Activated CD8-positive, alpha-beta memory T cell treated with anti-CD3 and anti-CD28 coated beads for 36 hours (primary cell): ENCODE measurements at regions not wholly inside any gene's neighbourhood (a gene's known extent, or its start where the extent isn't known, plus 50 kb on each side); places are given as distances from the start of the nearest gene placed in this dataset.
"Not testable (repeated sequence)": the region's sequence is repeated elsewhere in the genome, so short reads cannot be mapped to it uniquely, and the experiment has no call there.

Experiments
- CTCF ChIA-PET: fragments of 350-600 bp; sonication (Branson Sonifier 250); formaldehyde crosslinking; loops from one replicate; lab custom pipeline; 2021; ENCODE audit warnings: antibody characterized with exemption; lab: Charles Lee
- POLR2A ChIA-PET: fragments of 350-600 bp; sonication (Branson Sonifier 250); formaldehyde crosslinking; loops from one replicate; lab custom pipeline; 2021; ENCODE audit warnings: antibody characterized with exemption; lab: Charles Lee

- POLR2A ChIA-PET: no interaction called here
- CTCF ChIA-PET: no interaction called here
Observed at GRCh38 chr3:106065831-106066230, 197.0 kb upstream of the CBLB start.

- CTCF ChIA-PET: no interaction called here
Observed at GRCh38 chr3:106067711-106068110, 198.9 kb upstream of the CBLB start.

GRCh38 chr3:106068381-106068780 is 199.6 kb upstream of the CBLB start:
- ChIA-PET POLR2A (interaction anchor here (0.6 kb wide), 1 partner anchor 199 kb away, joined by 3 read pairs; no protein-coding TSS in a partner anchor), CTCF (no interaction called here)

More at GRCh38 chr3:106067711-106068110, 198.9 kb upstream of the CBLB start:
- POLR2A ChIA-PET: no interaction called here

- ChIA-PET POLR2A (interaction anchor here (0.6 kb wide), 1 partner anchor 199 kb away, joined by 3 read pairs; no protein-coding TSS in a partner anchor), CTCF (no interaction called here)
Observed at GRCh38 chr3:106068795-106069194, 200.0 kb upstream of the CBLB start.

GRCh38 chr3:106070187-106070586 is 201.4 kb upstream of the CBLB start:
- ChIA-PET CTCF (no interaction called here), POLR2A (no interaction called here)

- POLR2A ChIA-PET: no interaction called here
Observed at GRCh38 chr3:106071306-106071705, 202.5 kb upstream of the CBLB start.

GRCh38 chr3:106072596-106072995 is 203.8 kb upstream of the CBLB start:
- POLR2A ChIA-PET, CTCF ChIA-PET: not testable (repeated sequence)

More at GRCh38 chr3:106071306-106071705, 202.5 kb upstream of the CBLB start:
- CTCF ChIA-PET: no interaction called here

- POLR2A ChIA-PET, CTCF ChIA-PET: not testable (repeated sequence)
Observed at GRCh38 chr3:106073806-106074205, 205.0 kb upstream of the CBLB start.

GRCh38 chr3:106075731-106076130 is 206.9 kb upstream of the CBLB start:
- CTCF ChIA-PET, POLR2A ChIA-PET: not testable (repeated sequence)

- ChIA-PET CTCF (no interaction called here), POLR2A (no interaction called here)
Observed at GRCh38 chr3:106078635-106079034, 209.8 kb upstream of the CBLB start.

- ChIA-PET CTCF (no interaction called here), POLR2A (no interaction called here)
Observed at GRCh38 chr3:106082616-106083015, 213.8 kb upstream of the CBLB start.

GRCh38 chr3:106083207-106083606 is 214.4 kb upstream of the CBLB start:
- ChIA-PET POLR2A (no interaction called here), CTCF (no interaction called here)

GRCh38 chr3:106083854-106084253 is 215.0 kb upstream of the CBLB start:
- ChIA-PET POLR2A (no interaction called here), CTCF (no interaction called here)

- CTCF ChIA-PET: no interaction called here
Observed at GRCh38 chr3:106086038-106086437, 217.2 kb upstream of the CBLB start.

GRCh38 chr3:106086636-106087035 is 217.8 kb upstream of the CBLB start:
- POLR2A ChIA-PET: no interaction called here
- CTCF ChIA-PET: no interaction called here

More at GRCh38 chr3:106086038-106086437, 217.2 kb upstream of the CBLB start:
- POLR2A ChIA-PET: no interaction called here

GRCh38 chr3:106088304-106088703 is 219.5 kb upstream of the CBLB start:
- ChIA-PET POLR2A (no interaction called here), CTCF (no interaction called here)

GRCh38 chr3:106088899-106089298 is 220.1 kb upstream of the CBLB start:
- ChIA-PET POLR2A (no interaction called here), CTCF (no interaction called here)

- POLR2A ChIA-PET: no interaction called here
- CTCF ChIA-PET: no interaction called here
Observed at GRCh38 chr3:106089806-106090205, 221.0 kb upstream of the CBLB start.

GRCh38 chr3:106092792-106093191 is 224.0 kb upstream of the CBLB start:
- CTCF ChIA-PET: no interaction called here
- POLR2A ChIA-PET: no interaction called here

GRCh38 chr3:106093616-106094015 is 224.8 kb upstream of the CBLB start:
- ChIA-PET CTCF (interaction anchor here (0.6 kb wide), 1 partner anchor 288 kb away, joined by 3 read pairs; no protein-coding TSS in a partner anchor), POLR2A (interaction anchor here (0.5 kb wide), 1 partner anchor 700 kb away, joined by 3 read pairs; no protein-coding TSS in a partner anchor)

GRCh38 chr3:106097817-106098435 is 229.1 kb upstream of the CBLB start:
- POLR2A ChIA-PET: no interaction called here

More at GRCh38 chr3:106097817-106098435, 229.1 kb upstream of the CBLB start:
- CTCF ChIA-PET: no interaction called here
